ENCODE measurements at regions not wholly inside any gene's neighbourhood (a gene's known extent, or its start where the extent isn't known, plus 50 kb on each side); places are given as distances from the start of the nearest gene placed in this dataset.

DNA sequence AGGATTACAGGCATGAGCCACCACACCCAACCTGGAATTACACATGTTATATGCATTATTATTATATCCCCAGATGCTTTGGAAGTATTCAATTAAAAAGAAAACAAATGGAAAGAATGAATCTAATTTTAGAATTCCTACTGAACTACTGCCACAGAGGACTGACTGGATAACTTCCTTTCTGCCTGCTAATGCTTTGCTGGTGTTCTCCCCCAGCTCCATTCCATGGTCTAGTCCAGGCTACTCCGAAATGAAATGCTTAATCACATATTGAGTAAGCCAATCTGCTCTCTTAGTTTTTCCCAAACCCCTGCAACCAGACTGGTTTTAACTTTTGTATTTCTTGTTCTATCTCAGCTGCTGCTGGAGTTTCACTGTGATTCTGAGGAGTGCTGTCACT is 519.1 kb downstream of the SOX11 start:
- Histone ChIP-seq H4K8ac (ENCODE audit: extremely low read depth, insufficient read depth, low read length) (no peak overlapping the region), H4K20me1 (replicated peaks in 1 of 2; ENCODE audit: control insufficient read depth in 1 of 2, insufficient read depth in 2 of 2, low read length in 2 of 2) (no peaks in the 10 kb centered on the region), H3K56ac (replicated peaks; ENCODE audit: insufficient read length, low read depth, low read length) (no peak overlapping the region), H3K36me3 (ENCODE audit: control insufficient read depth in 2 of 4, insufficient read depth in 4 of 4, low read length in 3 of 4) (no peaks in the 10 kb centered on the region), H3K14ac (ENCODE audit: insufficient read length) (no peak overlapping the region), H3K4ac (replicated peaks; ENCODE audit: insufficient read length, low read depth, low read length) (no peak overlapping the region), H2AK5ac (ENCODE audit: low read depth, low read length) (no peak overlapping the region), H3K9ac (replicated peaks in 1 of 4; ENCODE audit: extremely low read depth in 1 of 4, low read depth in 3 of 4, low read length in 3 of 4) (no peak overlapping the region), H3K4me3 (ENCODE audit: extremely low read depth in 1 of 4, insufficient read depth in 2 of 4, low read depth in 3 of 4, low read length in 4 of 4) (no peak overlapping the region), H3K23ac (ENCODE audit: insufficient read length) (no peak overlapping the region), H3K79me1 (ENCODE audit: low read depth, low read length) (no peaks in the 10 kb centered on the region), H2BK12ac (ENCODE audit: low read depth, low read length) (no peak overlapping the region), H2BK120ac (replicated peaks; ENCODE audit: low read depth, low read length) (no peak overlapping the region), H4K91ac (replicated peaks; ENCODE audit: insufficient read length, low read length) (no peak overlapping the region), H4K5ac (ENCODE audit: insufficient read length, low read depth, low read length) (no peak overlapping the region), H3K27ac (ENCODE audit: low read depth, low read length) (no peak overlapping the region), H3K4me1 (replicated peaks in 1 of 4; ENCODE audit: control insufficient read depth in 3 of 4, insufficient read depth in 4 of 4, low read length in 3 of 4) (0 out of 7 replicates have a peak, but pooled peaks cover 0 to 3% (median 0%) of the 10 kb centered on the region in 4 experiments), H2BK5ac (ENCODE audit: low read depth, low read length) (no peak overlapping the region), H2BK20ac (ENCODE audit: low read length) (no peak overlapping the region), H3K4me2 (ENCODE audit: insufficient read depth in 1 of 2, low read depth in 2 of 2, low read length in 2 of 2) (no peak overlapping the region), H3K79me2 (ENCODE audit: control insufficient read depth in 1 of 2, insufficient read depth in 2 of 2, low read length in 2 of 2) (no peaks in the 10 kb centered on the region), H2AFZ (ENCODE audit: low read length) (no peak overlapping the region), H2BK15ac (ENCODE audit: low read length) (no peak overlapping the region), H3K18ac (ENCODE audit: extremely low read depth, low read length) (no peak overlapping the region), H3K9me3 (ENCODE audit: insufficient read depth in 2 of 2, low read depth in 1 of 2, low read length in 1 of 2) (no peaks in the 10 kb centered on the region), H3K23me2 (ENCODE audit: low read depth, low read length) (no peaks in the 10 kb centered on the region), H3K27me3 (replicated peaks in 1 of 4; ENCODE audit: control insufficient read depth in 3 of 4, extremely low read depth in 1 of 4, insufficient read depth in 3 of 4, low read length in 3 of 4) (no peaks in the 10 kb centered on the region)
- no peak for FAIRE-seq
- no peak for DNase-seq (ENCODE audit: low read depth in 1 of 2, low spot score in 2 of 2)
- WGBS, 2 experiments (ENCODE audit: extremely low coverage in 1 of 2, insufficient coverage in 1 of 2, insufficient read length in 1 of 2, insufficient replicate concordance in 2 of 2, low coverage in 1 of 2, low lambda C conversion rate in 2 of 2, missing lambda C conversion rate in 1 of 2): 94% methylated on average over 1 of the region's 1 CpG; no CpG with 5 or more reads in 1 of the 2 experiments
- TF ChIP-seq TEAD4 (IDR thresholded peaks at IDR 0.05; ENCODE audit: low read depth, low read length): no peak
- TF ChIP-seq CHD1 (IDR thresholded peaks at IDR 0.05; ENCODE audit: low read depth, low read length): no peak
- TF ChIP-seq CREB1 (IDR thresholded peaks at IDR 0.05): no peak
- TF ChIP-seq TAF7 (optimal IDR thresholded peaks at IDR 0.05; ENCODE audit: borderline replicate concordance, low read depth, low read length): no peak
- TF ChIP-seq SUZ12 (IDR thresholded peaks at IDR 0.05; ENCODE audit: low read length): no peak
- TF ChIP-seq SIX5 (IDR thresholded peaks at IDR 0.05; ENCODE audit: low read depth, low read length): no peak
- TF ChIP-seq TCF12 (IDR thresholded peaks at IDR 0.05; ENCODE audit: low read depth, low read length): no peak
- TF ChIP-seq POLR2A (IDR thresholded peaks at IDR 0.05; ENCODE audit: control extremely low read depth in 1 of 2, low read depth in 2 of 2, low read length in 2 of 2): no peak
- TF ChIP-seq SP2 (IDR thresholded peaks at IDR 0.05; ENCODE audit: low read length): no peak
- TF ChIP-seq CBX8 (IDR thresholded peaks at IDR 0.05; ENCODE audit: borderline replicate concordance, low read depth, low read length): no peak
- ChIA-PET CTCF (ENCODE audit: partially characterized antibody) (interaction anchor here (0.9 kb wide), 1 partner anchor 20 kb away, joined by 3 read pairs; no protein-coding TSS in a partner anchor), POLR2A (ENCODE audit: partially characterized antibody) (no interaction called here)

Data from H1 (cell line).